ENCODE measurements at regions not wholly inside any gene's neighbourhood (a gene's known extent, or its start where the extent isn't known, plus 50 kb on each side); places are given as distances from the start of the nearest gene placed in this dataset.

DNA sequence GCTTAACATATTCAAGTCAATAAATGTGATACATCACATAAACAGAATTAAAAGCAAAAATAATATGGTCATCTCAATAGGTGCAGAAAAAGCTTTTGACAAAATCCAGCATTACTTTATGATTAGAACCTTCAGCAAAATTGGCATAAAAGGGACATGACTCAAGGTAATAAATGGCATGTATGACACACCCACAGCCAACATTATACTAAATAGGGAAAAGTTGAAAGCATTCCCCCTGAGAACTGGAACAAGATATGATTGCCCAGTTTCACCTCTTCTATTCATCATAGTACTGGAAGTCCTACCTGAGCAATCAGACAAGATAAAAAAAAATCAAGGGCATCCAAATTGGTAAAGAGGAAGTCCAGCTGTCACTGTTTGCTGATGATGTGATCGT, 594.7 kb downstream of the DIPK2A start:
- DNase-seq (ENCODE audit: extremely low spot score) = no peak
- ChIA-PET POLR2A (no interaction called here), CTCF (no interaction called here)
- TF ChIP-seq SUZ12 (IDR thresholded peaks at IDR 0.05) = no peak
- no peak for TF ChIP-seq CTBP1 (IDR thresholded peaks at IDR 0.05; ENCODE audit: borderline replicate concordance)
- TF ChIP-seq L3MBTL2 (conservative IDR thresholded peaks at IDR 0.05) = no peak
- no peak for TF ChIP-seq ARNT (IDR thresholded peaks at IDR 0.05)
- no peak for TF ChIP-seq FOXA1 (IDR thresholded peaks at IDR 0.05)

DNA sequence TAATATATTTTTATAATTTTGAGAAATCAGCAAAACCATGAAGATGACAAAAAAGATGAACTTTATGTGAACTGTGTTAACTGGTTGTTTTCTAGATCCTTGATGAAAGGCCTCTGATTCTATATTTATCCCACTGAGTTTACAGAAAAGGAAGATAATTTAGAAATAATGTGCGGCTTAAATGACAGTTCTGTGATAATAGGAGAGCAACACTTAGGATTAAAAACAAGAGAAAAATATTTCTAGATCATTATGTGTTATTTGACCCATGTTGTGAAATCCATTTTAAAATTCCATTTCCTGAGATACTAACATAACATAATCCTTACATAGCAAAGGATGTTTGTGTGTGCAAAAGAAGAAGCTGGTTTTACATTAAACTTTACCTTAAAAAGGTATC, 598.0 kb downstream of the DIPK2A start:
- TF ChIP-seq FOXK2 (IDR thresholded peaks at IDR 0.05) (no peak), TARDBP (IDR thresholded peaks at IDR 0.05) (no peak), NFRKB (IDR thresholded peaks at IDR 0.05) (no peak), ARNT (IDR thresholded peaks at IDR 0.05) (no peak), SP1 (IDR thresholded peaks at IDR 0.05) (no peak), BHLHE40 (IDR thresholded peaks at IDR 0.05; ENCODE audit: borderline replicate concordance) (no peak), HDGF (IDR thresholded peaks at IDR 0.05; ENCODE audit: borderline replicate concordance) (no peak), FOXA1 (IDR thresholded peaks at IDR 0.05) (no peak), SUZ12 (IDR thresholded peaks at IDR 0.05) (no peak)
- TF ChIP-seq, protein P1, sequence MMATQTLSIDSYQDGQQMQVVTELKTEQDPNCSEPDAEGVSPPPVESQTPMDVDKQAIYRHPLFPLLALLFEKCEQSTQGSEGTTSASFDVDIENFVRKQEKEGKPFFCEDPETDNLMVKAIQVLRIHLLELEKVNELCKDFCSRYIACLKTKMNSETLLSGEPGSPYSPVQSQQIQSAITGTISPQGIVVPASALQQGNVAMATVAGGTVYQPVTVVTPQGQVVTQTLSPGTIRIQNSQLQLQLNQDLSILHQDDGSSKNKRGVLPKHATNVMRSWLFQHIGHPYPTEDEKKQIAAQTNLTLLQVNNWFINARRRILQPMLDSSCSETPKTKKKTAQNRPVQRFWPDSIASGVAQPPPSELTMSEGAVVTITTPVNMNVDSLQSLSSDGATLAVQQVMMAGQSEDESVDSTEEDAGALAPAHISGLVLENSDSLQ (IDR thresholded peaks at IDR 0.05) = no peak
- DNase-seq (ENCODE audit: extremely low spot score) = no peak
- POLR2A ChIA-PET = no interaction called here
- CTCF ChIA-PET = no interaction called here

DNA sequence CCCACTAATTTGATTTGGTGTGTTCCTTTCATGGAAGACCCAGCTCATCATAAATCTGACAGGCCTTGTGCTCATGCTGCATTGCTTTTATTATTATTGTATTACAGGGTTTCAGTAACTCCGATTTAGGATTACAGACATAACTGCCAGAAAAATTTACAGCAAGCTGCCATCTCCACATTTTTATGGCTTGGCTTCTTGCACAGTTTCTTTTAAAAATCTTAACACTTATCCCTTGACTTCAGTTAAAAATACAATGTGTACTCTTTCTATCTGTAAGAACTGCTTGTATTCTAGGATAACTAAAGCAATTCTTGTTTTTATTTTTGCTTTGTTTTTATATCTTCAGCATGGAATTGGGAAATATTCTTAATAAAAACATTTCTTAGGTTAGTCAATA, 612.2 kb downstream of the DIPK2A start:
- POLR2A ChIA-PET = no interaction called here
- CTCF ChIA-PET = no interaction called here
- DNase-seq (ENCODE audit: extremely low spot score) = no peak
- no peak for TF ChIP-seq HDGF (IDR thresholded peaks at IDR 0.05; ENCODE audit: borderline replicate concordance)
- TF ChIP-seq FOXA1 (IDR thresholded peaks at IDR 0.05) = no peak
- no peak for TF ChIP-seq CTBP1 (IDR thresholded peaks at IDR 0.05; ENCODE audit: borderline replicate concordance)
- no peak for TF ChIP-seq FOXM1 (IDR thresholded peaks at IDR 0.05; ENCODE audit: borderline replicate concordance)
- TF ChIP-seq TARDBP (IDR thresholded peaks at IDR 0.05) = no peak
- TF ChIP-seq, protein P1 (IDR thresholded peaks at IDR 0.05) = no peak
- no peak for TF ChIP-seq LEF1 (IDR thresholded peaks at IDR 0.05; ENCODE audit: borderline replicate concordance)
- TF ChIP-seq NFRKB (IDR thresholded peaks at IDR 0.05) = no peak
- no peak for TF ChIP-seq ZNF384 (IDR thresholded peaks at IDR 0.05)
- no peak for TF ChIP-seq L3MBTL2 (conservative IDR thresholded peaks at IDR 0.05)
- TF ChIP-seq FOXK2 (IDR thresholded peaks at IDR 0.05) = no peak
- TF ChIP-seq ARNT (IDR thresholded peaks at IDR 0.05) = no peak
- TF ChIP-seq BHLHE40 (IDR thresholded peaks at IDR 0.05; ENCODE audit: borderline replicate concordance) = no peak
- no peak for TF ChIP-seq SP1 (IDR thresholded peaks at IDR 0.05)
- TF ChIP-seq ELF4 (IDR thresholded peaks at IDR 0.05) = no peak
- no peak for TF ChIP-seq SUZ12 (IDR thresholded peaks at IDR 0.05)

DNA sequence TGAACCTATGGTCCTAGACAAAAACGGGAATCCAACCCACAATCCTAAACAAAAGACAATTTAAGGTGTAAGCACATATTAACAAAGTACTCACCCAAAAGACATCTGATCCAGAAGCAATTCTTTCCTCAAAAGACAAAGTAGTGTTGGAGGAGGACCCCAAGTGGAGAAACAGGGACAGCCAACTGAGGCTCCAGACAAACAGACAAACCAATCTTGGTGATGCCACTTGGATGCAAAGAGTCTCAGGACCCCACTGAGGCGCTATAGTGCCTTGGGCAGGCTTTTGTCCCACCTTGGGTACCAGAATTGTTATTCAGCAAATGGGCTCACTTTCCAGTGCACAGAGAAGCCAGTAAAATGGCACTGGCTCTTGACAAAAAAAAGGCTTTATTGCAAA, 613.8 kb downstream of the DIPK2A start:
- CTCF ChIA-PET = no interaction called here
- DNase-seq (ENCODE audit: extremely low spot score) = no peak
- TF ChIP-seq FOXA1 (IDR thresholded peaks at IDR 0.05) (no peak), CTBP1 (IDR thresholded peaks at IDR 0.05; ENCODE audit: borderline replicate concordance) (no peak), ZNF384 (IDR thresholded peaks at IDR 0.05) (no peak), ARNT (IDR thresholded peaks at IDR 0.05) (no peak), LEF1 (IDR thresholded peaks at IDR 0.05; ENCODE audit: borderline replicate concordance) (no peak), ELF4 (IDR thresholded peaks at IDR 0.05) (no peak), FOXK2 (IDR thresholded peaks at IDR 0.05) (no peak), FOXM1 (IDR thresholded peaks at IDR 0.05; ENCODE audit: borderline replicate concordance) (no peak), HDGF (IDR thresholded peaks at IDR 0.05; ENCODE audit: borderline replicate concordance) (no peak), L3MBTL2 (conservative IDR thresholded peaks at IDR 0.05) (no peak), NFRKB (IDR thresholded peaks at IDR 0.05) (no peak), SP1 (IDR thresholded peaks at IDR 0.05) (no peak), SUZ12 (IDR thresholded peaks at IDR 0.05) (no peak), TARDBP (IDR thresholded peaks at IDR 0.05) (no peak), BHLHE40 (IDR thresholded peaks at IDR 0.05; ENCODE audit: borderline replicate concordance) (no peak)
- TF ChIP-seq, protein P1 (IDR thresholded peaks at IDR 0.05) = no peak
- POLR2A ChIA-PET = no interaction called here

DNA sequence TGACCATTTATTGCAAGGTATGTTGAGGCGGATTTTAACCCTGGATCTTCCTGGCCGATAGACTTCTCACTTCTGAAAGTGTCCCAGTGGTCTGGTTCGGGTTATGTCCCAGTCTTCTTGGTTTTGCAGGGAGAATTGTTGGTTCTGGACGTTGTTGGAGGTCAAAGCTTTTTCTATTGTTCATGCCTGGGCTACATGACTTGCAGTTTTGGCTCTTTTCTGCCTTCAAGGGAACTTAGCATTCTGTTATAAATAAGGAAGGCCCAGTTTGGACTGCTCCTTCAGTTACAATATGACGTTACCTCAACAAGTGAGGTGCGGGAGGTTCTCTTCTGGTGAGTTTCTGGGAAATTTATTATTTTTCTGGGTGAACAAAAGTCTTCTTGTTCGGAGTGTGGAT, 614.3 kb downstream of the DIPK2A start:
- TF ChIP-seq BHLHE40 (IDR thresholded peaks at IDR 0.05; ENCODE audit: borderline replicate concordance) = no peak
- no peak for TF ChIP-seq FOXM1 (IDR thresholded peaks at IDR 0.05; ENCODE audit: borderline replicate concordance)
- TF ChIP-seq SUZ12 (IDR thresholded peaks at IDR 0.05) = no peak
- no peak for TF ChIP-seq FOXA1 (IDR thresholded peaks at IDR 0.05)
- TF ChIP-seq CTBP1 (IDR thresholded peaks at IDR 0.05; ENCODE audit: borderline replicate concordance) = no peak
- no peak for TF ChIP-seq HDGF (IDR thresholded peaks at IDR 0.05; ENCODE audit: borderline replicate concordance)
- no peak for TF ChIP-seq ARNT (IDR thresholded peaks at IDR 0.05)
- no peak for TF ChIP-seq SP1 (IDR thresholded peaks at IDR 0.05)
- TF ChIP-seq L3MBTL2 (conservative IDR thresholded peaks at IDR 0.05) = no peak
- TF ChIP-seq ELF4 (IDR thresholded peaks at IDR 0.05) = no peak
- no peak for TF ChIP-seq LEF1 (IDR thresholded peaks at IDR 0.05; ENCODE audit: borderline replicate concordance)
- TF ChIP-seq, protein P1 (IDR thresholded peaks at IDR 0.05) = no peak
- TF ChIP-seq NFRKB (IDR thresholded peaks at IDR 0.05) = no peak
- TF ChIP-seq FOXK2 (IDR thresholded peaks at IDR 0.05) = no peak
- TF ChIP-seq TARDBP (IDR thresholded peaks at IDR 0.05) = no peak
- no peak for TF ChIP-seq ZNF384 (IDR thresholded peaks at IDR 0.05)
- POLR2A ChIA-PET = no interaction called here
- CTCF ChIA-PET = no interaction called here
- DNase-seq (ENCODE audit: extremely low spot score) = no peak

DNA sequence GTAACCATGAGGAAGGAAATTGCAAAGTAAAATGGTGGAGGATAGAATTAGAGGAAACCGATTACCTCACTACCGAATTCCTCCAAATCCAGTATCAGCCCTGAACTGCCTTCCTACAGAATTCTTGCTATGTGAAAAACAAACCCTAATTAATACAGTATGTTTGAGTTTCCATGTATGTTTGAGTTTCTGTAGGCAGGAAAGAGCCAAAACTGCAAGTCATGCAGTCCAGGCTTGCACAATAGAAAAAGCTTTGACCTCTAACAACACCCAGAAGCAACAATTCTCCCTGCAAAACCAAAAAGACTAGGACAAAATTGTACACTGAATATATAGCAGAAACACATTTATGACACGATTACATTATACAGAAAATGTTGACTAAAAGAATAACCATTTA, 614.8 kb downstream of the DIPK2A start:
- no peak for DNase-seq (ENCODE audit: extremely low spot score)
- ChIA-PET POLR2A (no interaction called here), CTCF (no interaction called here)
- no peak for TF ChIP-seq TARDBP (IDR thresholded peaks at IDR 0.05)
- no peak for TF ChIP-seq ZNF384 (IDR thresholded peaks at IDR 0.05)
- TF ChIP-seq NFRKB (IDR thresholded peaks at IDR 0.05) = no peak
